ENCODE measurements at regions not wholly inside any gene's neighbourhood (a gene's known extent, or its start where the extent isn't known, plus 50 kb on each side); places are given as distances from the start of the nearest gene placed in this dataset.

DNA sequence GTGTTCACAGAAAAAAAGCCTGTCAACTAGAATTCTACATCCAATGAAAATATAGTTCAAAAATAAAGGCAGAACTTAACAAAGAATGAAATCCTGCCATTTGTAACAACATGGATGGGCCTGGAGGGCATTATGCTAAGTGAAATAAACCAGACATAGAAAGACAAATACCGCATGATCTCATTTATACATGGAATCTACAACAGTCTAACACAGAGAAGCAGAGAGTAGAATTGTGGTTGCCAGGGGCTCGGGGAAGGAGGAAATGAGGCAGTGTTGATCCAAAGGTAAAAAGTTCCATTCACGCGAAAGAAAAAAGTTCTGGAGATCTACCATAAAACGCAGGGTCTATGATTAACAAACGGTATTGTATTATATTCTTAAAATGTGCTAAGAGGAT is 282.6 kb downstream of the MRPL39 start:
- TF ChIP-seq EZH2 (IDR thresholded peaks at IDR 0.05) (no peak), POLR2AphosphoS5 (IDR thresholded peaks at IDR 0.05; ENCODE audit: borderline replicate concordance, low read depth, low read length) (no peak)

All from SK-N-MC (cell line).